Tibial nerve (tissue), 4 donors: ENCODE measurements at regions not wholly inside any gene's neighbourhood (a gene's known extent, or its start where the extent isn't known, plus 50 kb on each side); places are given as distances from the start of the nearest gene placed in this dataset.

Experiments used
- DNase-seq, 2 donors: peaks; one replicate each; pipeline ENCODE4 v3.0.0-alpha.2; 2019; ENCODE audit warnings: low spot score in 2 of 2
- H3K27ac ChIP-seq, 4 donors: fragments of 200-600 bp; sonication (generic) in 3 of 4; one replicate each; pipeline ENCODE4 v1.5.1; 2017 to 2019; ENCODE audit warnings: mild to moderate bottlenecking in 1 of 4
- H3K27me3 ChIP-seq, 2 donors: fragments of 200-600 bp; sonication (generic) in 1 of 2; one replicate each; pipeline versions ENCODE4 v1.5.1 to v1.6.0; 2017 to 2019
- H3K36me3 ChIP-seq, 3 donors: fragments of 200-600 bp; sonication (generic); one replicate each; pipeline ENCODE4 v1.5.1; 2018 to 2019
- H3K4me1 ChIP-seq, 4 donors: fragments of 200-600 bp; sonication (generic) in 3 of 4; one replicate each; pipeline ENCODE4 v1.5.1; 2017 to 2019
- H3K4me3 ChIP-seq, 4 donors: fragments of 200-600 bp; sonication (generic) in 3 of 4; one replicate each; pipeline ENCODE4 v1.5.1; 2017 to 2019; ENCODE audit warnings: mild to moderate bottlenecking in 1 of 4, moderate library complexity in 1 of 4
- H3K9me3 ChIP-seq, 4 donors: fragments of 200-600 bp; sonication (generic) in 3 of 4; one replicate each; pipeline ENCODE4 v1.5.1; 2017 to 2019
- CTCF ChIP-seq, 5 experiments: fragments of 200-600 bp in 3 of 5; fragments of 450-650 bp in 2 of 5; sonication (generic) in 3 of 5; IDR thresholded peaks; one replicate each; pipeline ENCODE4 v1.5.1; 2016 to 2019; ENCODE audit warnings: antibody characterized with exemption in 5 of 5, mild to moderate bottlenecking in 3 of 5, moderate library complexity in 2 of 5
- EP300 ChIP-seq, 2 donors: sonication (generic); formaldehyde crosslinking; IDR thresholded peaks; one replicate each; pipeline ENCODE4 v1.6.1; 2017; ENCODE audit warnings: antibody characterized with exemption in 2 of 2, mild to moderate bottlenecking in 1 of 2
- POLR2A ChIP-seq, 2 donors: fragments of 450-650 bp; IDR thresholded peaks; one replicate each; pipeline ENCODE4 v1.6.1; 2017; ENCODE audit warnings: antibody characterized with exemption in 2 of 2, mild to moderate bottlenecking in 2 of 2, moderate library complexity in 2 of 2
- WGBS, 2 donors: methylation state at CpG; one replicate each; pipeline ENCODE4 v1.1.5; 2018; 5-methylcytosine and 5-hydroxymethylcytosine counted together

- WGBS, 2 donors = 72 to 90% methylated on average over 5 of the region's 5 CpGs
- H3K9me3 ChIP-seq = no peaks in the 10 kb centered on the region
- DNase-seq = no peak
- no peak overlapping the region for H3K4me3 ChIP-seq
- H3K36me3 ChIP-seq = no peaks in the 10 kb centered on the region
- no peak overlapping the region for H3K27ac ChIP-seq
- peaks cover 0 to 4% (median 0%) of the 10 kb centered on the region in 4 donors for H3K4me1 ChIP-seq
- TF ChIP-seq EP300 (IDR thresholded peaks at IDR 0.05) = no peak
- no peak for TF ChIP-seq POLR2A (IDR thresholded peaks at IDR 0.05)
- H3K27me3 ChIP-seq = peaks cover 0 to 15% of the 10 kb centered on the region in 2 donors
These were observed 647.3 kb upstream of the DIPK2B start for GRCh38 chrX:45847961-45848360.

- Histone ChIP-seq H3K27ac (no peak overlapping the region), H3K9me3 (no peaks in the 10 kb centered on the region), H3K4me1 (peaks cover 0 to 4% (median 0%) of the 10 kb centered on the region in 4 donors), H3K36me3 (no peaks in the 10 kb centered on the region), H3K27me3 (peaks cover 0 to 10% of the 10 kb centered on the region in 2 donors), H3K4me3 (no peak overlapping the region)
- WGBS, 2 donors = 93 to 99% methylated on average over 5 of the region's 5 CpGs
- TF ChIP-seq POLR2A (IDR thresholded peaks at IDR 0.05) = no peak
- no peak for TF ChIP-seq CTCF (IDR thresholded peaks at IDR 0.05)
- no peak for TF ChIP-seq EP300 (IDR thresholded peaks at IDR 0.05)
- DNase-seq = no peak
These were observed 645.7 kb upstream of the DIPK2B start for GRCh38 chrX:45846328-45846727.

GRCh38 chrX:45845142-45845541, 644.5 kb upstream of the DIPK2B start:
- no peaks in the 10 kb centered on the region for H3K36me3 ChIP-seq
- peaks cover 0 to 1% of the 10 kb centered on the region in 2 donors for H3K27me3 ChIP-seq
- no peak for DNase-seq
- no peaks in the 10 kb centered on the region for H3K9me3 ChIP-seq
- H3K4me3 ChIP-seq = no peak overlapping the region
- TF ChIP-seq EP300 (IDR thresholded peaks at IDR 0.05) = no peak
- TF ChIP-seq POLR2A (IDR thresholded peaks at IDR 0.05) = no peak
- TF ChIP-seq CTCF (IDR thresholded peaks at IDR 0.05) = no peak
- no peaks in the 10 kb centered on the region for H3K4me1 ChIP-seq
- no peak overlapping the region for H3K27ac ChIP-seq
- 93 to 95% methylated on average over 5 of the region's 5 CpGs for WGBS, 2 donors

GRCh38 chrX:45843518-45843917, 642.8 kb upstream of the DIPK2B start:
- Histone ChIP-seq H3K27ac (no peak overlapping the region), H3K9me3 (no peaks in the 10 kb centered on the region), H3K36me3 (no peaks in the 10 kb centered on the region), H3K27me3 (no peaks in the 10 kb centered on the region), H3K4me1 (no peaks in the 10 kb centered on the region), H3K4me3 (no peak overlapping the region)
- TF ChIP-seq POLR2A (IDR thresholded peaks at IDR 0.05) (no peak), CTCF (IDR thresholded peaks at IDR 0.05) (no peak), EP300 (IDR thresholded peaks at IDR 0.05) (no peak)
- DNase-seq = no peak
- 38 to 55% methylated on average over 1 of the region's 1 CpG for WGBS, 2 donors

- no peaks in the 10 kb centered on the region for H3K9me3 ChIP-seq
- no peak for DNase-seq
- H3K4me3 ChIP-seq = no peak overlapping the region
- H3K27ac ChIP-seq = no peak overlapping the region
- no peaks in the 10 kb centered on the region for H3K36me3 ChIP-seq
- H3K27me3 ChIP-seq = no peaks in the 10 kb centered on the region
- TF ChIP-seq EP300 (IDR thresholded peaks at IDR 0.05) (no peak), CTCF (IDR thresholded peaks at IDR 0.05) (no peak), POLR2A (IDR thresholded peaks at IDR 0.05) (no peak)
- H3K4me1 ChIP-seq = no peaks in the 10 kb centered on the region
- WGBS, 2 donors = 56 to 64% methylated on average over 1 of the region's 1 CpG
These were observed 642.2 kb upstream of the DIPK2B start for GRCh38 chrX:45842926-45843315.
